GM12864 (cell line): ENCODE measurements at regions not wholly inside any gene's neighbourhood (a gene's known extent, or its start where the extent isn't known, plus 50 kb on each side); places are given as distances from the start of the nearest gene placed in this dataset.

Experiments
- DNase-seq: peaks from one replicate; pipeline ENCODE4 v3.0.0-alpha.2; 2011; ENCODE audit warnings: low read depth
- H3K4me3 ChIP-seq: 2 replicates; pipeline ENCODE4 v1.5.1; 2011; ENCODE audit warnings: mild to moderate bottlenecking, low read depth, low read length, control low read depth
- CTCF ChIP-seq: IDR thresholded peaks from 2 replicates; pipeline ENCODE4 v1.5.1; 2011; ENCODE audit warnings: low read depth, mild to moderate bottlenecking, moderate library complexity, low read length, control low read depth, inconsistent platforms; ENCODE audit errors: missing control alignments

GRCh38 chr1:218200979-218201378, 84.1 kb upstream of the RRP15 start:
- TF ChIP-seq CTCF, result no peak
- DNase-seq, result no peak
- H3K4me3 ChIP-seq, result no peak overlapping the region

GRCh38 chr1:218201601-218202000, 83.5 kb upstream of the RRP15 start:
- DNase-seq, result no peak
- no peak overlapping the region for H3K4me3 ChIP-seq
- TF ChIP-seq CTCF, result no peak

- DNase-seq, result no peak
- no peak for TF ChIP-seq CTCF
Measured at GRCh38 chr1:218205721-218206120, 79.4 kb upstream of the RRP15 start.

GRCh38 chr1:218207194-218207593, 77.9 kb upstream of the RRP15 start:
- no peak for TF ChIP-seq CTCF
- H3K4me3 ChIP-seq, result no peak overlapping the region
- DNase-seq, result no peak

More at GRCh38 chr1:218205721-218206120, 79.4 kb upstream of the RRP15 start:
- no peak overlapping the region for H3K4me3 ChIP-seq

GRCh38 chr1:218209351-218209861, 75.7 kb upstream of the RRP15 start:
- DNase-seq, result no peak
- no peak for TF ChIP-seq CTCF
- H3K4me3 ChIP-seq, result no peak overlapping the region

GRCh38 chr1:218211241-218211640, 73.9 kb upstream of the RRP15 start:
- TF ChIP-seq CTCF, result no peak
- H3K4me3 ChIP-seq, result no peak overlapping the region
- DNase-seq, result no peak

GRCh38 chr1:218217040-218217439, 68.1 kb upstream of the RRP15 start:
- H3K4me3 ChIP-seq, result no peak overlapping the region
- DNase-seq, result no peak
- TF ChIP-seq CTCF, result no peak
